ENCODE measurements at regions not wholly inside any gene's neighbourhood (a gene's known extent, or its start where the extent isn't known, plus 50 kb on each side); places are given as distances from the start of the nearest gene placed in this dataset.

GRCh38 chr13:61874970-61875579, 459.4 kb upstream of the PCDH20 start:
- H3K4me3 ChIP-seq (ENCODE audit: low read length) = no peak overlapping the region
- TF ChIP-seq CTCF (IDR thresholded peaks at IDR 0.05; ENCODE audit: insufficient read depth, low read depth, low read length, missing control alignments) = no peak
- DNase-seq (ENCODE audit: low read depth) = no peak

DNA sequence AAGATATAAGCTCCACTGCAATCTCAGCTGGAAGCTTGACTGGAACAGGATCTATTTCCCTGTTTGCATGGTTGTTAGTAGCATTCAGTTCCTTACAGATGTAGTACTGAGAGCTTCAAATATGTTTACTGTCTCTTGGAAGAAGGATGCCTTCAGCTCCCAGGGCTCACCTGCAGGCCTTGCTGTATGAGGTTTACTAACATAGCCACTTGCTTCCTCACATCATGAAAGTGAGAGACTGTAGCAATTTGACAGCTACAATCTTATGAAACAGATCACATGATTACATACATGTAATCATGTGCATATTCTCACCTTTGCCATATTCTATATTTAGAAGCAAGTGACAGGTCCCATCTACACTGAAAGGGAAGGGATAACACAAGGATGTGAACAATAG, 458.1 kb upstream of the PCDH20 start:
- DNase-seq (ENCODE audit: low read depth) = no peak
- TF ChIP-seq CTCF (IDR thresholded peaks at IDR 0.05; ENCODE audit: insufficient read depth, low read depth, low read length, missing control alignments) = no peak
- H3K4me3 ChIP-seq (ENCODE audit: low read length) = no peak overlapping the region

GRCh38 chr13:61857198-61857597, 441.5 kb upstream of the PCDH20 start:
- H3K4me3 ChIP-seq (ENCODE audit: low read length) = no peak overlapping the region
- DNase-seq (ENCODE audit: low read depth) = peak; percentile 2
- no peak for TF ChIP-seq CTCF (IDR thresholded peaks at IDR 0.05; ENCODE audit: insufficient read depth, low read depth, low read length, missing control alignments)

- no peak for TF ChIP-seq CTCF (IDR thresholded peaks at IDR 0.05; ENCODE audit: insufficient read depth, low read depth, low read length, missing control alignments)
- DNase-seq (ENCODE audit: low read depth) = no peak
- H3K4me3 ChIP-seq (ENCODE audit: low read length) = no peak overlapping the region
Measured at GRCh38 chr13:61852116-61852619, 436.5 kb upstream of the PCDH20 start.

GRCh38 chr13:61850794-61851193, 435.1 kb upstream of the PCDH20 start:
- DNase-seq (ENCODE audit: low read depth) = no peak
- no peak overlapping the region for H3K4me3 ChIP-seq (ENCODE audit: low read length)
- no peak for TF ChIP-seq CTCF (IDR thresholded peaks at IDR 0.05; ENCODE audit: insufficient read depth, low read depth, low read length, missing control alignments)

DNA sequence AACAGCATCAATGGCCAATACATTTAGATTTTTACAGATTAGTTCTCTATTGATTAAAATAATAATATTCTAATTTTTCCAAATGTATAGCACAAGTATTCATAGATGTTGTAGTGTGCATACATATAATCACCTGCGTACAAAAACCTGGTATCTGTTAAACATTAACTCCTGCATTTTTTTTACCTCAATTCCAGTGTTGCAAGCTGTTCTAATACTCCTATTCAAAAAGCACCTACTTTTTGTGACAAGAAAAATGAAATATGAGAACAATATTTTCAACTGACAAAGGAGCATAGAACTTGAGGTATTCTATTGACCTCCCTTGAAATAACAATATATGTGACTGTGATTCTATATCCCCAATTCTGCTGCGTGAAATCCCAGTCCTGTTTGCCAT, 422.9 kb upstream of the PCDH20 start:
- no peak for TF ChIP-seq CTCF (IDR thresholded peaks at IDR 0.05; ENCODE audit: insufficient read depth, low read depth, low read length, missing control alignments)
- no peak overlapping the region for H3K4me3 ChIP-seq (ENCODE audit: low read length)
- no peak for DNase-seq (ENCODE audit: low read depth)

DNA sequence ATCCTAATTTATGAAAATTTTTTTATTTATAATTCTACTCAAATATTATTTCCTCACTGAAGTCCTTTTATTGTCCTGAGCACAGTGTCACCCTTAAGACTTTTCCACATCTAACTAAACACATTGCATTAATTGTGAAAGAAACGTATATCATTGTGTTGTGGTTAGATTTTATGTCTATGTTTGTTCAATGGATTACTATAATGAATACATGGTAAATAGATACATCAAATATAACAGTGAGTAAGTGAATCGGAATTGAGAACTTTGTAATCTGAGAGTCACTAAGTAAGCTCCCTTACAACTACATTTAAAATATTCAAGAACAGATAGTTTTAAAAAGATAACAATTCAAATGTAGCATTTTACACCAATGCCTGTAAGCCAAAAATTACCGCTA, 417.6 kb upstream of the PCDH20 start:
- no peak for TF ChIP-seq CTCF (IDR thresholded peaks at IDR 0.05; ENCODE audit: insufficient read depth, low read depth, low read length, missing control alignments)
- no peak overlapping the region for H3K4me3 ChIP-seq (ENCODE audit: low read length)
- peak; percentile 2 for DNase-seq (ENCODE audit: low read depth)

Measured in epithelial cell of esophagus (primary cell).